GM12878 (cell line): ENCODE measurements at regions not wholly inside any gene's neighbourhood (a gene's known extent, or its start where the extent isn't known, plus 50 kb on each side); places are given as distances from the start of the nearest gene placed in this dataset.

ENCODE experiments used
- BHLHE40 ChIP-seq, 2 experiments: fragments of 450-650 bp in 1 of 2; IDR thresholded peaks; 2 replicates each; pipeline ENCODE4 v1.6.1; 2011 to 2017; ENCODE audit warnings: low read depth in 2 of 2, borderline replicate concordance in 1 of 2, improper control_type of control experiment in 1 of 2, low read length in 1 of 2, mild to moderate bottlenecking in 1 of 2
- CBFB ChIP-seq: IDR thresholded peaks from 2 replicates; pipeline ENCODE4 v1.6.1; 2016; ENCODE audit warnings: antibody characterized with exemption, low read depth
- EGR1 ChIP-seq, 2 experiments: IDR thresholded peaks; 1 replicate in 1 of 2; 2 replicates in 1 of 2; pipeline ENCODE4 v1.6.1; 2011 to 2012; ENCODE audit warnings: low read depth in 2 of 2, low read length in 2 of 2, borderline replicate concordance in 1 of 2, mild to moderate bottlenecking in 1 of 2, moderate library complexity in 1 of 2
- MEF2A ChIP-seq: IDR thresholded peaks from 2 replicates; pipeline ENCODE4 v1.6.1; 2011; ENCODE audit warnings: low read depth, mild to moderate bottlenecking, low read length, moderate library complexity; ENCODE audit not compliant: insufficient read depth
- MTA2 ChIP-seq: fragments of 450-650 bp; IDR thresholded peaks from 2 replicates; pipeline ENCODE4 v1.6.1; 2016; ENCODE audit warnings: low read depth, mild to moderate bottlenecking, moderate library complexity
- MXI1 ChIP-seq: fragments of 150-350 bp; IDR thresholded peaks from 2 replicates; pipeline ENCODE4 v1.6.1; 2011; ENCODE audit warnings: low read depth, mild to moderate bottlenecking, inconsistent platforms, low read length, improper control_type of control experiment
- POLR2AphosphoS5 ChIP-seq: IDR thresholded peaks from 2 replicates; pipeline ENCODE4 v1.6.1; 2011; ENCODE audit warnings: mild to moderate bottlenecking, low read length, inconsistent platforms
- SIN3A ChIP-seq: IDR thresholded peaks from 2 replicates; pipeline ENCODE4 v1.6.1; 2012; ENCODE audit warnings: low read depth, low read length, improper control_type of control experiment
- TF ChIP-seq, protein P1 (sequence below): IDR thresholded peaks from 2 replicates; pipeline ENCODE4 v1.6.1; 2012; ENCODE audit warnings: low read depth, low read length, improper control_type of control experiment
- TF ChIP-seq, protein P2 (sequence below): fragments of 450-650 bp; IDR thresholded peaks from 2 replicates; pipeline ENCODE4 v1.6.1; 2018; ENCODE audit warnings: borderline replicate concordance, mild to moderate bottlenecking; ENCODE audit not compliant: partially characterized antibody
- TF ChIP-seq, protein P3 (sequence below): fragments of 450-650 bp; IDR thresholded peaks from 2 replicates; pipeline ENCODE4 v1.6.1; 2017; ENCODE audit warnings: mild to moderate bottlenecking, moderate library complexity

DNA sequence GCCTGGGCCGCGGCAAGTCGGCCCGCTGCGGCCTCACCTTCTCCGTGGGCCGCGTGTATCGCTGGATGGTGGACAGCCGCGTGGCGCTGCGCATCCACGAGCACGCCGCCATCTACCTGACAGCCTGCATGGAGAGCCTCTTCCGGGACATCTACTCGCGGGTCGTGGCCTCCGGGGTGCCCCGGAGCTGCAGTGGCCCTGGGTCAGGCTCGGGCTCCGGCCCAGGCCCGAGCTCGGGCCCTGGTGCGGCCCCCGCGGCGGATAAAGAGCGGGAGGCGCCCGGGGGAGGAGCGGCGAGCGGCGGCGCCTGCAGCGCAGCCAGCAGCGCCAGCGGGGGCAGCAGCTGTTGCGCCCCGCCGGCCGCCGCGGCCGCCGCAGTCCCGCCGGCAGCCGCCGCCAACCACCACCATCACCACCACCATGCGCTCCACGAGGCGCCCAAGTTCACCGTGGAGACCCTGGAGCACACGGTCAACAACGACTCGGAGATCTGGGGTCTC is 226.2 kb upstream of the CRY1 start (continued):
- no peak for TF ChIP-seq EGR1 (IDR thresholded peaks at IDR 0.05; ENCODE audit: borderline replicate concordance in 1 of 2, low read depth in 2 of 2, low read length in 2 of 2)
- TF ChIP-seq, protein P1, sequence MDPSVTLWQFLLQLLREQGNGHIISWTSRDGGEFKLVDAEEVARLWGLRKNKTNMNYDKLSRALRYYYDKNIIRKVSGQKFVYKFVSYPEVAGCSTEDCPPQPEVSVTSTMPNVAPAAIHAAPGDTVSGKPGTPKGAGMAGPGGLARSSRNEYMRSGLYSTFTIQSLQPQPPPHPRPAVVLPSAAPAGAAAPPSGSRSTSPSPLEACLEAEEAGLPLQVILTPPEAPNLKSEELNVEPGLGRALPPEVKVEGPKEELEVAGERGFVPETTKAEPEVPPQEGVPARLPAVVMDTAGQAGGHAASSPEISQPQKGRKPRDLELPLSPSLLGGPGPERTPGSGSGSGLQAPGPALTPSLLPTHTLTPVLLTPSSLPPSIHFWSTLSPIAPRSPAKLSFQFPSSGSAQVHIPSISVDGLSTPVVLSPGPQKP, result no peak
- TF ChIP-seq CBFB, result no peak
- TF ChIP-seq, protein P2, sequence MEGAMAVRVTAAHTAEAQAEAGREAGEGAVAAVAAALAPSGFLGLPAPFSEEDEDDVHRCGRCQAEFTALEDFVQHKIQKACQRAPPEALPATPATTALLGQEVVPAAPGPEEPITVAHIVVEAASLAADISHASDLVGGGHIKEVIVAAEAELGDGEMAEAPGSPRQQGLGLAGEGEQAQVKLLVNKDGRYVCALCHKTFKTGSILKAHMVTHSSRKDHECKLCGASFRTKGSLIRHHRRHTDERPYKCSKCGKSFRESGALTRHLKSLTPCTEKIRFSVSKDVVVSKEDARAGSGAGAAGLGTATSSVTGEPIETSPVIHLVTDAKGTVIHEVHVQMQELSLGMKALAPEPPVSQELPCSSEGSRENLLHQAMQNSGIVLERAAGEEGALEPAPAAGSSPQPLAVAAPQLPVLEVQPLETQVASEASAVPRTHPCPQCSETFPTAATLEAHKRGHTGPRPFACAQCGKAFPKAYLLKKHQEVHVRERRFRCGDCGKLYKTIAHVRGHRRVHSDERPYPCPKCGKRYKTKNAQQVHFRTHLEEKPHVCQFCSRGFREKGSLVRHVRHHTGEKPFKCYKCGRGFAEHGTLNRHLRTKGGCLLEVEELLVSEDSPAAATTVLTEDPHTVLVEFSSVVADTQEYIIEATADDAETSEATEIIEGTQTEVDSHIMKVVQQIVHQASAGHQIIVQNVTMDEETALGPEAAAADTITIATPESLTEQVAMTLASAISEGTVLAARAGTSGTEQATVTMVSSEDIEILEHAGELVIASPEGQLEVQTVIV, result no peak
- TF ChIP-seq, protein P3, sequence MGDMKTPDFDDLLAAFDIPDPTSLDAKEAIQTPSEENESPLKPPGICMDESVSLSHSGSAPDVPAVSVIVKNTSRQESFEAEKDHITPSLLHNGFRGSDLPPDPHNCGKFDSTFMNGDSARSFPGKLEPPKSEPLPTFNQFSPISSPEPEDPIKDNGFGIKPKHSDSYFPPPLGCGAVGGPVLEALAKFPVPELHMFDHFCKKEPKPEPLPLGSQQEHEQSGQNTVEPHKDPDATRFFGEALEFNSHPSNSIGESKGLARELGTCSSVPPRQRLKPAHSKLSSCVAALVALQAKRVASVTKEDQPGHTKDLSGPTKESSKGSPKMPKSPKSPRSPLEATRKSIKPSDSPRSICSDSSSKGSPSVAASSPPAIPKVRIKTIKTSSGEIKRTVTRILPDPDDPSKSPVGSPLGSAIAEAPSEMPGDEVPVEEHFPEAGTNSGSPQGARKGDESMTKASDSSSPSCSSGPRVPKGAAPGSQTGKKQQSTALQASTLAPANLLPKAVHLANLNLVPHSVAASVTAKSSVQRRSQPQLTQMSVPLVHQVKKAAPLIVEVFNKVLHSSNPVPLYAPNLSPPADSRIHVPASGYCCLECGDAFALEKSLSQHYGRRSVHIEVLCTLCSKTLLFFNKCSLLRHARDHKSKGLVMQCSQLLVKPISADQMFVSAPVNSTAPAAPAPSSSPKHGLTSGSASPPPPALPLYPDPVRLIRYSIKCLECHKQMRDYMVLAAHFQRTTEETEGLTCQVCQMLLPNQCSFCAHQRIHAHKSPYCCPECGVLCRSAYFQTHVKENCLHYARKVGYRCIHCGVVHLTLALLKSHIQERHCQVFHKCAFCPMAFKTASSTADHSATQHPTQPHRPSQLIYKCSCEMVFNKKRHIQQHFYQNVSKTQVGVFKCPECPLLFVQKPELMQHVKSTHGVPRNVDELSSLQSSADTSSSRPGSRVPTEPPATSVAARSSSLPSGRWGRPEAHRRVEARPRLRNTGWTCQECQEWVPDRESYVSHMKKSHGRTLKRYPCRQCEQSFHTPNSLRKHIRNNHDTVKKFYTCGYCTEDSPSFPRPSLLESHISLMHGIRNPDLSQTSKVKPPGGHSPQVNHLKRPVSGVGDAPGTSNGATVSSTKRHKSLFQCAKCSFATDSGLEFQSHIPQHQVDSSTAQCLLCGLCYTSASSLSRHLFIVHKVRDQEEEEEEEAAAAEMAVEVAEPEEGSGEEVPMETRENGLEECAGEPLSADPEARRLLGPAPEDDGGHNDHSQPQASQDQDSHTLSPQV, result no peak
- no peak for TF ChIP-seq BHLHE40 (IDR thresholded peaks at IDR 0.05; ENCODE audit: borderline replicate concordance in 1 of 2, low read depth in 2 of 2, low read length in 1 of 2)
- no peak for TF ChIP-seq MXI1
- TF ChIP-seq POLR2AphosphoS5, result no peak
- TF ChIP-seq SIN3A, result no peak
- TF ChIP-seq MEF2A, result no peak
- no peak for TF ChIP-seq MTA2
